CD8-positive, alpha-beta memory T cell (primary cell): ENCODE measurements at regions not wholly inside any gene's neighbourhood (a gene's known extent, or its start where the extent isn't known, plus 50 kb on each side); places are given as distances from the start of the nearest gene placed in this dataset.

ENCODE experiments used
- CTCF ChIA-PET: fragments of 350-600 bp; sonication (Branson Sonifier 250); formaldehyde crosslinking; loops from one replicate; lab custom pipeline; 2021; ENCODE audit warnings: antibody characterized with exemption; lab: Charles Lee
- POLR2A ChIA-PET: fragments of 350-600 bp; sonication (Branson Sonifier 250); formaldehyde crosslinking; loops from one replicate; lab custom pipeline; 2021; ENCODE audit warnings: antibody characterized with exemption; lab: Charles Lee
- DNase-seq, 5 donors: peaks; one replicate each; pipeline versions ENCODE4 v3.0.0 to v3.0.0-alpha.2; 2020 to 2022; ENCODE audit warnings: mixed read lengths in 1 of 5
- H3K27ac ChIP-seq: one replicate; pipeline ENCODE4 v1.7.0; 2013; ENCODE audit warnings: low read depth, mild to moderate bottlenecking, low read length, moderate library complexity
- H3K27me3 ChIP-seq: 2 replicates; pipeline ENCODE4 v1.7.0; 2013; ENCODE audit warnings: low read length, mild to moderate bottlenecking; ENCODE audit not compliant: insufficient read depth, poor library complexity, severe bottlenecking
- H3K36me3 ChIP-seq: 2 replicates; pipeline ENCODE4 v1.7.0; 2013; ENCODE audit warnings: mild to moderate bottlenecking, low read length, moderate library complexity; ENCODE audit not compliant: insufficient read depth
- H3K4me1 ChIP-seq: 2 replicates; pipeline ENCODE4 v1.7.0; 2013; ENCODE audit warnings: mild to moderate bottlenecking, low read length, moderate library complexity; ENCODE audit not compliant: insufficient read depth
- H3K4me3 ChIP-seq: 2 replicates; pipeline ENCODE4 v1.7.0; 2013; ENCODE audit warnings: mild to moderate bottlenecking, low read length
- H3K9me3 ChIP-seq: 2 replicates; pipeline ENCODE4 v1.7.0; 2013; ENCODE audit warnings: mild to moderate bottlenecking, low read length
- H3K27ac Mint-ChIP-seq, 8 donors: one replicate each; pipeline ENCODE4 v1.8.0; 2020 to 2021; ENCODE audit warnings: mixed read lengths in 8 of 8, mild to moderate bottlenecking in 6 of 8, inconsistent platforms in 3 of 8, moderate library complexity in 3 of 8
- H3K27me3 Mint-ChIP-seq, 2 donors: one replicate each; pipeline ENCODE4 v1.8.0; 2020 to 2021; ENCODE audit warnings: mixed read lengths in 2 of 2, mild to moderate bottlenecking in 1 of 2, moderate library complexity in 1 of 2
- H3K36me3 Mint-ChIP-seq, 3 donors: one replicate each; pipeline ENCODE4 v1.8.0; 2020 to 2021; ENCODE audit warnings: mixed read lengths in 3 of 3, inconsistent platforms in 1 of 3, mild to moderate bottlenecking in 1 of 3
- H3K4me1 Mint-ChIP-seq, 3 donors: one replicate each; pipeline ENCODE4 v1.8.0; 2020 to 2021; ENCODE audit warnings: mixed read lengths in 3 of 3, inconsistent platforms in 1 of 3, mild to moderate bottlenecking in 1 of 3
- H3K4me3 Mint-ChIP-seq, 7 donors: one replicate each; pipeline ENCODE4 v1.8.0; 2020 to 2021; ENCODE audit warnings: mixed read lengths in 7 of 7, mild to moderate bottlenecking in 6 of 7, moderate library complexity in 4 of 7, inconsistent platforms in 2 of 7
- H3K9me3 Mint-ChIP-seq, 5 donors: one replicate each; pipeline ENCODE4 v1.8.0; 2020 to 2022; ENCODE audit warnings: mixed read lengths in 5 of 5, mild to moderate bottlenecking in 3 of 5, moderate library complexity in 2 of 5, inconsistent platforms in 1 of 5

DNA sequence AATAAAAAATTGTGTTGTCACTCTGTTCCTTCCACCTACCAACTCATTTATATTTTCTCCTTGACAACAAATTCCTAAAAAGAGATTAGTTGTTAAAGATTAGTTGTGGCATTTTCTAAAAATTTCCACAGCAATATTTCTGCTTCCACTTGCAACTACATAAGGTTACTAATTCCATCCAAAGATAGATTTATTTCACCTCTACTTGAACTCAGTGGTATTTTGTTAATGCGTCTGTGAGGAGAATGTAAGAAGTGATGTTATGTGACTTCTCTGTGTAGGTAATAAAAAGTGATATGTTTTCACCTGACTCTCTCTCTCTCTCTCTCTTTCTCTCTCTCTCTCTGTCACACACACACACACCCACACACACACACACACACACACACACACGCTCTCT, 1104.8 kb downstream of the AMY1C start:
- peaks cover 4 to 34% (median 10%) of the 10 kb centered on the region in 5 donors for H3K9me3 Mint-ChIP-seq
- H3K4me1 Mint-ChIP-seq, result no peaks in the 10 kb centered on the region

GRCh38 chr1:104855550-104855949, 1105.9 kb downstream of the AMY1C start:
- H3K27ac ChIP-seq, result no peak overlapping the region
- Mint-ChIP-seq H3K27ac (no peak overlapping the region), H3K4me3 (no peak overlapping the region), H3K27me3 (no peaks in the 10 kb centered on the region), H3K4me1 (no peaks in the 10 kb centered on the region), H3K9me3 (peaks cover 4 to 36% (median 12%) of the 10 kb centered on the region in 5 donors), H3K36me3 (no peaks in the 10 kb centered on the region)
- no peaks in the 10 kb centered on the region for H3K9me3 ChIP-seq
- H3K36me3 ChIP-seq, result no peaks in the 10 kb centered on the region
- ChIA-PET POLR2A (no interaction called here), CTCF (no interaction called here)
- no peak for DNase-seq
- H3K4me1 ChIP-seq, result no peaks in the 10 kb centered on the region
- H3K4me3 ChIP-seq, result no peak overlapping the region
- no peaks in the 10 kb centered on the region for H3K27me3 ChIP-seq

More for the DNA sequence above, 1104.8 kb downstream of the AMY1C start:
- no peak for DNase-seq
- H3K36me3 ChIP-seq, result no peaks in the 10 kb centered on the region
- no peaks in the 10 kb centered on the region for H3K27me3 Mint-ChIP-seq
- no peaks in the 10 kb centered on the region for H3K27me3 ChIP-seq
- H3K36me3 Mint-ChIP-seq, result no peaks in the 10 kb centered on the region
- CTCF ChIA-PET, result no interaction called here
- H3K4me1 ChIP-seq, result no peaks in the 10 kb centered on the region
- H3K4me3 Mint-ChIP-seq, result no peak overlapping the region
- no peaks in the 10 kb centered on the region for H3K9me3 ChIP-seq
- POLR2A ChIA-PET, result no interaction called here
- H3K4me3 ChIP-seq, result no peak overlapping the region
- H3K27ac ChIP-seq, result no peak overlapping the region
- H3K27ac Mint-ChIP-seq, result no peak overlapping the region

DNA sequence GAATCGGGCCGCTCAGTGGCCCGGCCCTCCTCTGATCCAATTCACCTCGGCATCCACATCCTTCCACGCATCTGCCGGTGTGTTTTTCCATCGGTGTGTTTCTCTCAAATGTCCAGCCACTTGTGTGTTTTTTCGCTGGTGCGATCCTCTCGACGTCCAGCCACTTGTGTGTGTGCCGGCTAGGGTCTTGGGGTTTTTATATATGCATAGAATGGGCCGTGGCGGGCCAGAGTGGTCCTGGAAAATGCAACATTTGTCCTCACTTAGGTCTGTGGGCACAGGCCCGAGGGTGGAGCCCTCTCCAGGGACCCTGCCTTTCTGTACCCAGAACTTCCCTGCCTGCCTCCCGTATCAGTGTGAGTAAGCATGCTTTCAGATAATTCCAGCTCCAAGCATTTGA, 1106.4 kb downstream of the AMY1C start:
- no peak overlapping the region for H3K27ac Mint-ChIP-seq
- CTCF ChIA-PET, result no interaction called here
- H3K27me3 Mint-ChIP-seq, result no peaks in the 10 kb centered on the region
- no peak overlapping the region for H3K27ac ChIP-seq
- no peak for DNase-seq
- no peaks in the 10 kb centered on the region for H3K36me3 Mint-ChIP-seq
- H3K4me1 Mint-ChIP-seq, result no peaks in the 10 kb centered on the region
- POLR2A ChIA-PET, result no interaction called here
- no peak overlapping the region for H3K4me3 Mint-ChIP-seq
- no peak overlapping the region for H3K4me3 ChIP-seq
- no peaks in the 10 kb centered on the region for H3K36me3 ChIP-seq
- H3K4me1 ChIP-seq, result no peaks in the 10 kb centered on the region
- H3K9me3 ChIP-seq, result no peaks in the 10 kb centered on the region
- no peaks in the 10 kb centered on the region for H3K27me3 ChIP-seq
- peaks cover 4 to 36% (median 12%) of the 10 kb centered on the region in 5 donors for H3K9me3 Mint-ChIP-seq

DNA sequence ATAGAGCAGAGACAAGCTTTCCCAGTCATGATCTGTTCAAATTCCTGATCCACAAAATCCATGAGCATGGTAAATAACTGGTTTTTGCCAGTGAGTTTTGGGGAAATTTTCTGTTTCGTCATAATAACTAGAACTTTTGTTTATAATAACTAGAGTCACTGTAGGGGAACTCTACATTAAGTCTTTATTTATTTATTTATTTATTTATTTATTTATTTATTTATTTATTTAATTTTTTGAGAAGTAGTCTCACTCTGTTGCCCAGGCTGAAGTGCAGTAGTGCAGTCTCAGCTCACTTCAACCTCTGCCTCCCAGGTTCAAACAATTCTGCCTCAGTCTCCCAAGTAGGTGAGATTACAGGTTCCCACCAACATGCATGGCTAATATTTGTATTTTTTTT, 1106.8 kb downstream of the AMY1C start:
- CTCF ChIA-PET, result no interaction called here
- DNase-seq, result no peak
- Mint-ChIP-seq H3K36me3 (no peaks in the 10 kb centered on the region), H3K4me3 (no peak overlapping the region), H3K9me3 (peaks cover 4 to 33% (median 12%) of the 10 kb centered on the region in 5 donors), H3K27ac (no peak overlapping the region), H3K27me3 (no peaks in the 10 kb centered on the region), H3K4me1 (no peaks in the 10 kb centered on the region)
- Histone ChIP-seq H3K9me3 (no peaks in the 10 kb centered on the region), H3K27ac (no peak overlapping the region), H3K4me3 (no peak overlapping the region), H3K36me3 (no peaks in the 10 kb centered on the region), H3K4me1 (no peaks in the 10 kb centered on the region), H3K27me3 (no peaks in the 10 kb centered on the region)
- POLR2A ChIA-PET, result no interaction called here

- no peak overlapping the region for H3K4me3 Mint-ChIP-seq
- Histone ChIP-seq H3K36me3 (no peaks in the 10 kb centered on the region), H3K4me1 (no peaks in the 10 kb centered on the region), H3K9me3 (no peaks in the 10 kb centered on the region), H3K4me3 (no peak overlapping the region), H3K27me3 (no peaks in the 10 kb centered on the region), H3K27ac (no peak overlapping the region)
- no peak overlapping the region for H3K27ac Mint-ChIP-seq
- no peak for DNase-seq
- H3K4me1 Mint-ChIP-seq, result no peaks in the 10 kb centered on the region
- ChIA-PET POLR2A (no interaction called here), CTCF (no interaction called here)
- no peaks in the 10 kb centered on the region for H3K36me3 Mint-ChIP-seq
- no peaks in the 10 kb centered on the region for H3K27me3 Mint-ChIP-seq
- peaks cover 2 to 25% (median 15%) of the 10 kb centered on the region in 5 donors for H3K9me3 Mint-ChIP-seq
Observed at GRCh38 chr1:104868794-104869193, 1119.1 kb downstream of the AMY1C start.

DNA sequence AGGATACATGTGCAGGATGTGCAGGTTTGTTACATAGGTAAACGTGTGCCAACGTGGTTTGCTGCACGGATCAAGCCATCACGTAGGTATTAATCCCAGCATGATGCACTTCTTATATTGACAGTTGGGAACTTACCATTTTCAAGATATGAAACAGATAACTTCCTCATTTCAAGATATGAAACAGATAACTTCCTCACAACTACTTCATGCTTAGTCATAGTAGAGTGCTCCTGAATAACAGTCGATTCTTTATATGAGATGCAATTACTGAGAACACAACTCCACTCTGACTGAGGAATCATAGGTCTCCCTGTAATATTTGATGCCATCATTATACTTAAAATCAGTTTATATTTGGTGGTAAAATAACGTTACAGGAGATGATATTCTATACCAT, 1124.3 kb downstream of the AMY1C start:
- no peak for DNase-seq
- Mint-ChIP-seq H3K4me3 (no peak overlapping the region), H3K36me3 (no peaks in the 10 kb centered on the region), H3K27ac (no peak overlapping the region), H3K27me3 (no peaks in the 10 kb centered on the region), H3K4me1 (no peaks in the 10 kb centered on the region), H3K9me3 (peaks cover 5 to 27% (median 13%) of the 10 kb centered on the region in 5 donors)
- Histone ChIP-seq H3K4me1 (no peaks in the 10 kb centered on the region), H3K36me3 (no peaks in the 10 kb centered on the region), H3K9me3 (no peaks in the 10 kb centered on the region), H3K27ac (no peak overlapping the region), H3K4me3 (no peak overlapping the region), H3K27me3 (no peaks in the 10 kb centered on the region)
- ChIA-PET CTCF (no interaction called here), POLR2A (no interaction called here)

- Mint-ChIP-seq H3K4me1 (no peaks in the 10 kb centered on the region), H3K4me3 (no peak overlapping the region), H3K27ac (no peak overlapping the region), H3K27me3 (no peaks in the 10 kb centered on the region), H3K9me3 (peaks cover 5 to 22% (median 11%) of the 10 kb centered on the region in 5 donors), H3K36me3 (no peaks in the 10 kb centered on the region)
- ChIA-PET CTCF (no interaction called here), POLR2A (no interaction called here)
- H3K9me3 ChIP-seq, result no peaks in the 10 kb centered on the region
- no peak for DNase-seq
- no peak overlapping the region for H3K27ac ChIP-seq
- no peaks in the 10 kb centered on the region for H3K4me1 ChIP-seq
- no peaks in the 10 kb centered on the region for H3K27me3 ChIP-seq
- no peaks in the 10 kb centered on the region for H3K36me3 ChIP-seq
- H3K4me3 ChIP-seq, result no peak overlapping the region
Observed at GRCh38 chr1:104878203-104878909, 1128.7 kb downstream of the AMY1C start.

- no peaks in the 10 kb centered on the region for H3K4me1 Mint-ChIP-seq
- no peak overlapping the region for H3K4me3 Mint-ChIP-seq
- no peaks in the 10 kb centered on the region for H3K27me3 Mint-ChIP-seq
- H3K36me3 Mint-ChIP-seq, result no peaks in the 10 kb centered on the region
- Histone ChIP-seq H3K9me3 (no peaks in the 10 kb centered on the region), H3K27me3 (no peaks in the 10 kb centered on the region), H3K4me3 (no peak overlapping the region), H3K36me3 (no peaks in the 10 kb centered on the region), H3K27ac (no peak overlapping the region), H3K4me1 (no peaks in the 10 kb centered on the region)
- CTCF ChIA-PET, result no interaction called here
- POLR2A ChIA-PET, result no interaction called here
- DNase-seq, result no peak
- no peak overlapping the region for H3K27ac Mint-ChIP-seq
- H3K9me3 Mint-ChIP-seq, result peaks cover 3 to 23% (median 10%) of the 10 kb centered on the region in 5 donors
Observed at GRCh38 chr1:104884939-104885338, 1135.2 kb downstream of the AMY1C start.
